NOMO-1 treated with DMSO at 0.1 percent for 48 hours (cell line): ENCODE measurements at regions not wholly inside any gene's neighbourhood (a gene's known extent, or its start where the extent isn't known, plus 50 kb on each side); places are given as distances from the start of the nearest gene placed in this dataset.
A peak's percentile ranks its signal among the peaks of the same experiment; 100 is the strongest.

ENCODE experiments used
- DNase-seq: peaks from one replicate; lab custom pipeline; 2025; ENCODE audit not compliant: unreplicated experiment; lab: John Stamatoyannopoulos, UW

- no peak for DNase-seq
These were observed 264.4 kb downstream of the PTPRC start for GRCh38 chr1:198903203-198903602.

GRCh38 chr1:198903621-198904020, 264.8 kb downstream of the PTPRC start:
- no peak for DNase-seq

- DNase-seq, result no peak
These were observed 265.5 kb downstream of the PTPRC start for GRCh38 chr1:198904321-198904720.

- no peak for DNase-seq
These were observed 268.0 kb downstream of the PTPRC start for GRCh38 chr1:198906739-198907422.

- DNase-seq, result no peak
These were observed 268.5 kb downstream of the PTPRC start for GRCh38 chr1:198907423-198907746.

- DNase-seq, result no peak
These were observed 270.2 kb downstream of the PTPRC start for GRCh38 chr1:198908995-198909394.

GRCh38 chr1:198909973-198910372, 271.1 kb downstream of the PTPRC start:
- DNase-seq, result no peak

GRCh38 chr1:198910816-198911215, 272.0 kb downstream of the PTPRC start:
- DNase-seq, result no peak

GRCh38 chr1:198912046-198912445, 273.2 kb downstream of the PTPRC start:
- no peak for DNase-seq

- DNase-seq, result no peak
These were observed 274.8 kb downstream of the PTPRC start for GRCh38 chr1:198913667-198914066.

GRCh38 chr1:198915327-198916231, 276.7 kb downstream of the PTPRC start:
- DNase-seq, result no peak

GRCh38 chr1:198917226-198917625, 278.4 kb downstream of the PTPRC start:
- DNase-seq, result no peak

GRCh38 chr1:198918920-198919319, 280.1 kb downstream of the PTPRC start:
- DNase-seq, result no peak

GRCh38 chr1:198919667-198920398, 281.0 kb downstream of the PTPRC start:
- peak; percentile 50 for DNase-seq

GRCh38 chr1:198922638-198923430, 284.0 kb downstream of the PTPRC start:
- DNase-seq, result peak; percentile 90

GRCh38 chr1:198923993-198924392, 285.2 kb downstream of the PTPRC start:
- no peak for DNase-seq

- no peak for DNase-seq
These were observed 286.7 kb downstream of the PTPRC start for GRCh38 chr1:198925567-198925966.

- DNase-seq, result no peak
These were observed 288.3 kb downstream of the PTPRC start for GRCh38 chr1:198927129-198927528.

GRCh38 chr1:198929111-198929604, 290.3 kb downstream of the PTPRC start:
- no peak for DNase-seq

GRCh38 chr1:198929961-198930599, 291.2 kb downstream of the PTPRC start:
- DNase-seq, result peak; percentile 79
